Activated T-cell treated with anti-CD3 and anti-CD28 coated beads, Interleukin-2, amount 50 U/mL, for 72 hours (primary cell): ENCODE measurements at regions not wholly inside any gene's neighbourhood (a gene's known extent, or its start where the extent isn't known, plus 50 kb on each side); places are given as distances from the start of the nearest gene placed in this dataset.
A peak's percentile ranks its signal among the peaks of the same experiment; 100 is the strongest.

Source experiments
- ATAC-seq, 2 donors: fragments of 150-1000 bp; cut with Tn5 transposase; replicated peaks in 1 of 2; 2 replicates each; pipeline ENCODE4 v1.10.0; 2021; ENCODE audit warnings: moderate library complexity in 2 of 2, mild to moderate bottlenecking in 1 of 2
- DNase-seq, 2 donors: peaks; one replicate each; pipeline ENCODE4 v3.0.0; 2021 to 2022; ENCODE audit warnings: mixed read lengths in 1 of 2
- H3K27ac Mint-ChIP-seq: one replicate; pipeline ENCODE4 v1.8.0; 2022; ENCODE audit warnings: mild to moderate bottlenecking, moderate library complexity, mixed read lengths
- H3K27me3 Mint-ChIP-seq: one replicate; pipeline ENCODE4 v1.8.0; 2022; ENCODE audit warnings: low read depth, mixed read lengths
- H3K36me3 Mint-ChIP-seq, 2 donors: one replicate each; pipeline ENCODE4 v1.8.0; 2022; ENCODE audit warnings: mixed read lengths in 2 of 2, mild to moderate bottlenecking in 1 of 2; ENCODE audit not compliant: insufficient read depth in 2 of 2
- H3K4me1 Mint-ChIP-seq: one replicate; pipeline ENCODE4 v1.8.0; 2022; ENCODE audit warnings: low read depth, mixed read lengths
- H3K4me3 Mint-ChIP-seq, 2 donors: one replicate each; pipeline ENCODE4 v1.8.0; 2022; ENCODE audit warnings: mild to moderate bottlenecking in 2 of 2, mixed read lengths in 2 of 2, moderate library complexity in 2 of 2
- H3K9me3 Mint-ChIP-seq, 2 donors: one replicate each; pipeline ENCODE4 v1.8.0; 2022; ENCODE audit warnings: mixed read lengths in 2 of 2

- ATAC-seq = no peak
- Mint-ChIP-seq H3K27me3 (no peaks in the 10 kb centered on the region), H3K4me3 (no peak overlapping the region)
Measured at GRCh38 chr9:134981829-134982228, 64.1 kb upstream of the FCN1 start.

GRCh38 chr9:134982311-134982710 lies 64.6 kb upstream of the FCN1 start:
- Mint-ChIP-seq H3K27ac (no peak overlapping the region), H3K4me1 (no peaks in the 10 kb centered on the region), H3K36me3 (peaks cover 2 to 4% of the 10 kb centered on the region in 2 donors), H3K4me3 (no peak overlapping the region), H3K27me3 (no peaks in the 10 kb centered on the region), H3K9me3 (peaks cover 5 to 7% of the 10 kb centered on the region in 2 donors)
- no peak for ATAC-seq
- DNase-seq = no peak

More at GRCh38 chr9:134981829-134982228, 64.1 kb upstream of the FCN1 start:
- DNase-seq = no peak
- H3K27ac Mint-ChIP-seq = no peak overlapping the region
- H3K4me1 Mint-ChIP-seq = no peaks in the 10 kb centered on the region
- peaks cover 0 to 1% of the 10 kb centered on the region in 2 donors for H3K36me3 Mint-ChIP-seq
- H3K9me3 Mint-ChIP-seq = peaks cover 2 to 4% of the 10 kb centered on the region in 2 donors

- H3K4me3 Mint-ChIP-seq = no peak overlapping the region
- no peak for ATAC-seq
- H3K36me3 Mint-ChIP-seq = peaks cover 2 to 4% of the 10 kb centered on the region in 2 donors
- peak in 1 of 2 donors; percentile 4 for DNase-seq
- H3K27me3 Mint-ChIP-seq = no peaks in the 10 kb centered on the region
- H3K4me1 Mint-ChIP-seq = no peaks in the 10 kb centered on the region
- peaks cover 8 to 9% of the 10 kb centered on the region in 2 donors for H3K9me3 Mint-ChIP-seq
- no peak overlapping the region for H3K27ac Mint-ChIP-seq
Measured at GRCh38 chr9:134983074-134983473, 65.4 kb upstream of the FCN1 start.

GRCh38 chr9:134983506-134984371 lies 66.0 kb upstream of the FCN1 start:
- Mint-ChIP-seq H3K4me3 (no peak overlapping the region), H3K27ac (no peak overlapping the region), H3K4me1 (no peaks in the 10 kb centered on the region), H3K9me3 (peaks cover 9 to 10% of the 10 kb centered on the region in 2 donors), H3K36me3 (peaks cover 2 to 4% of the 10 kb centered on the region in 2 donors), H3K27me3 (no peaks in the 10 kb centered on the region)
- DNase-seq (no peak), ATAC-seq (no peak)

- ATAC-seq = no peak
- Mint-ChIP-seq H3K9me3 (peaks cover 9 to 10% of the 10 kb centered on the region in 2 donors), H3K36me3 (peaks cover 2 to 4% of the 10 kb centered on the region in 2 donors)
Measured at GRCh38 chr9:134984372-134985265, 66.9 kb upstream of the FCN1 start.

GRCh38 chr9:134985451-134985850 lies 67.7 kb upstream of the FCN1 start:
- Mint-ChIP-seq H3K4me3 (no peak overlapping the region), H3K36me3 (peaks cover 2 to 4% of the 10 kb centered on the region in 2 donors), H3K27ac (no peak overlapping the region), H3K9me3 (peaks cover 9 to 10% of the 10 kb centered on the region in 2 donors), H3K27me3 (no peaks in the 10 kb centered on the region), H3K4me1 (no peaks in the 10 kb centered on the region)
- no peak for DNase-seq
- no peak for ATAC-seq

More at GRCh38 chr9:134984372-134985265, 66.9 kb upstream of the FCN1 start:
- H3K27me3 Mint-ChIP-seq = no peaks in the 10 kb centered on the region
- H3K4me3 Mint-ChIP-seq = no peak overlapping the region
- H3K4me1 Mint-ChIP-seq = no peaks in the 10 kb centered on the region
- no peak for DNase-seq
- H3K27ac Mint-ChIP-seq = no peak overlapping the region

GRCh38 chr9:134986957-134987356 lies 69.2 kb upstream of the FCN1 start:
- ATAC-seq (no peak), DNase-seq (no peak)
- no peak overlapping the region for H3K27ac Mint-ChIP-seq
- H3K4me1 Mint-ChIP-seq = no peaks in the 10 kb centered on the region
- H3K4me3 Mint-ChIP-seq = no peak overlapping the region
- H3K27me3 Mint-ChIP-seq = no peaks in the 10 kb centered on the region
- peaks cover 2 to 4% of the 10 kb centered on the region in 2 donors for H3K36me3 Mint-ChIP-seq
- H3K9me3 Mint-ChIP-seq = peaks cover 9 to 10% of the 10 kb centered on the region in 2 donors

- H3K4me3 Mint-ChIP-seq = no peak overlapping the region
- no peak for ATAC-seq
- no peaks in the 10 kb centered on the region for H3K27me3 Mint-ChIP-seq
- H3K4me1 Mint-ChIP-seq = no peaks in the 10 kb centered on the region
- H3K36me3 Mint-ChIP-seq = peaks cover 2 to 4% of the 10 kb centered on the region in 2 donors
- H3K9me3 Mint-ChIP-seq = peaks cover 9 to 10% of the 10 kb centered on the region in 2 donors
- H3K27ac Mint-ChIP-seq = no peak overlapping the region
- no peak for DNase-seq
Measured at GRCh38 chr9:134987376-134987775, 69.7 kb upstream of the FCN1 start.

GRCh38 chr9:134987906-134988700 lies 70.4 kb upstream of the FCN1 start:
- DNase-seq (no peak), ATAC-seq (no peak)
- Mint-ChIP-seq H3K4me1 (no peaks in the 10 kb centered on the region), H3K36me3 (peaks cover 2 to 4% of the 10 kb centered on the region in 2 donors), H3K4me3 (no peak overlapping the region), H3K9me3 (peaks cover 9 to 10% of the 10 kb centered on the region in 2 donors), H3K27ac (no peak overlapping the region), H3K27me3 (no peaks in the 10 kb centered on the region)

- H3K4me1 Mint-ChIP-seq = no peaks in the 10 kb centered on the region
- H3K27me3 Mint-ChIP-seq = no peaks in the 10 kb centered on the region
- peaks cover 2 to 4% of the 10 kb centered on the region in 2 donors for H3K36me3 Mint-ChIP-seq
- DNase-seq (no peak), ATAC-seq (no peak)
- H3K9me3 Mint-ChIP-seq = peaks cover 7 to 9% of the 10 kb centered on the region in 2 donors
- no peak overlapping the region for H3K4me3 Mint-ChIP-seq
- no peak overlapping the region for H3K27ac Mint-ChIP-seq
Measured at GRCh38 chr9:134988706-134989105, 71.0 kb upstream of the FCN1 start.

- no peaks in the 10 kb centered on the region for H3K4me1 Mint-ChIP-seq
- DNase-seq (no peak), ATAC-seq (no peak)
- peaks cover 7 to 9% of the 10 kb centered on the region in 2 donors for H3K9me3 Mint-ChIP-seq
- H3K27ac Mint-ChIP-seq = no peak overlapping the region
- peaks cover 2 to 4% of the 10 kb centered on the region in 2 donors for H3K36me3 Mint-ChIP-seq
- H3K27me3 Mint-ChIP-seq = no peaks in the 10 kb centered on the region
- no peak overlapping the region for H3K4me3 Mint-ChIP-seq
Measured at GRCh38 chr9:134989206-134990065, 71.7 kb upstream of the FCN1 start.
